ENCODE measurements at regions not wholly inside any gene's neighbourhood (a gene's known extent, or its start where the extent isn't known, plus 50 kb on each side); places are given as distances from the start of the nearest gene placed in this dataset.

GRCh38 chr2:15700131-15700530 lies 108.5 kb downstream of the DDX1 start:
- ChIA-PET CTCF (interaction anchor here (0.6 kb wide), 1 partner anchor 36 kb away, joined by 4 read pairs; no protein-coding TSS in a partner anchor), POLR2A (no interaction called here)
- H3K27me3 Mint-ChIP-seq (ENCODE audit: insufficient read depth, unreplicated experiment), result no peaks in the 10 kb centered on the region
- BruUV-seq (replicated peaks), result no TSS peak
- H3K9me3 Mint-ChIP-seq (ENCODE audit: unreplicated experiment), result no peaks in the 10 kb centered on the region
- no peak for TF ChIP-seq CTCF (IDR thresholded peaks at IDR 0.05; ENCODE audit: unreplicated experiment)
- no peak for DNase-seq (ENCODE audit: unreplicated experiment)
- H3K4me1 Mint-ChIP-seq (ENCODE audit: insufficient read depth, unreplicated experiment), result no peaks in the 10 kb centered on the region
- intact Hi-C loops (cut with micrococcal nuclease), result no loop called here
- no peak overlapping the region for H3K27ac Mint-ChIP-seq (ENCODE audit: low read depth, unreplicated experiment)
- no peak overlapping the region for H3K4me3 Mint-ChIP-seq (ENCODE audit: unreplicated experiment)
- no peaks in the 10 kb centered on the region for H3K36me3 Mint-ChIP-seq (ENCODE audit: insufficient read depth, unreplicated experiment)

- no peaks in the 10 kb centered on the region for H3K36me3 Mint-ChIP-seq (ENCODE audit: insufficient read depth, unreplicated experiment)
- BruUV-seq (replicated peaks), result no TSS peak
- POLR2A ChIA-PET, result no interaction called here
- no peak overlapping the region for H3K4me3 Mint-ChIP-seq (ENCODE audit: unreplicated experiment)
- CTCF ChIA-PET, result interaction anchor here (0.6 kb wide), 1 partner anchor 37 kb away, joined by 4 read pairs; no protein-coding TSS in a partner anchor
- H3K27me3 Mint-ChIP-seq (ENCODE audit: insufficient read depth, unreplicated experiment), result no peaks in the 10 kb centered on the region
- H3K9me3 Mint-ChIP-seq (ENCODE audit: unreplicated experiment), result no peaks in the 10 kb centered on the region
- H3K27ac Mint-ChIP-seq (ENCODE audit: low read depth, unreplicated experiment), result no peak overlapping the region
- intact Hi-C loops (cut with micrococcal nuclease), result no loop called here
- TF ChIP-seq CTCF (IDR thresholded peaks at IDR 0.05; ENCODE audit: unreplicated experiment), result no peak
- no peaks in the 10 kb centered on the region for H3K4me1 Mint-ChIP-seq (ENCODE audit: insufficient read depth, unreplicated experiment)
- no peak for DNase-seq (ENCODE audit: unreplicated experiment)
Observed at GRCh38 chr2:15700599-15701340, 109.1 kb downstream of the DDX1 start.

GRCh38 chr2:15701341-15701907 lies 109.8 kb downstream of the DDX1 start:
- ChIA-PET CTCF (no interaction called here), POLR2A (no interaction called here)
- no TSS peak for BruUV-seq (replicated peaks)
- Mint-ChIP-seq H3K27ac (ENCODE audit: low read depth, unreplicated experiment) (no peak overlapping the region), H3K4me1 (ENCODE audit: insufficient read depth, unreplicated experiment) (no peaks in the 10 kb centered on the region), H3K27me3 (ENCODE audit: insufficient read depth, unreplicated experiment) (no peaks in the 10 kb centered on the region), H3K9me3 (ENCODE audit: unreplicated experiment) (no peaks in the 10 kb centered on the region), H3K4me3 (ENCODE audit: unreplicated experiment) (no peak overlapping the region), H3K36me3 (ENCODE audit: insufficient read depth, unreplicated experiment) (no peaks in the 10 kb centered on the region)
- TF ChIP-seq CTCF (IDR thresholded peaks at IDR 0.05; ENCODE audit: unreplicated experiment), result no peak
- intact Hi-C loops (cut with micrococcal nuclease), result no loop called here
- no peak for DNase-seq (ENCODE audit: unreplicated experiment)

GRCh38 chr2:15701991-15702390 lies 110.3 kb downstream of the DDX1 start:
- Mint-ChIP-seq H3K27ac (ENCODE audit: low read depth, unreplicated experiment) (no peak overlapping the region), H3K27me3 (ENCODE audit: insufficient read depth, unreplicated experiment) (no peaks in the 10 kb centered on the region), H3K36me3 (ENCODE audit: insufficient read depth, unreplicated experiment) (no peaks in the 10 kb centered on the region), H3K4me1 (ENCODE audit: insufficient read depth, unreplicated experiment) (no peaks in the 10 kb centered on the region), H3K9me3 (ENCODE audit: unreplicated experiment) (no peaks in the 10 kb centered on the region), H3K4me3 (ENCODE audit: unreplicated experiment) (no peak overlapping the region)
- ChIA-PET POLR2A (no interaction called here), CTCF (interaction anchor here (0.7 kb wide), 1 partner anchor 882 kb away, joined by 3 read pairs; no protein-coding TSS in a partner anchor)
- no TSS peak for BruUV-seq (replicated peaks)
- DNase-seq (ENCODE audit: unreplicated experiment), result no peak
- no peak for TF ChIP-seq CTCF (IDR thresholded peaks at IDR 0.05; ENCODE audit: unreplicated experiment)
- intact Hi-C loops (cut with micrococcal nuclease), result no loop called here

All from MCF 10A (cell line).